Endothelial cell (in vitro differentiated cells): ENCODE measurements at regions not wholly inside any gene's neighbourhood (a gene's known extent, or its start where the extent isn't known, plus 50 kb on each side); places are given as distances from the start of the nearest gene placed in this dataset.
"Not testable (repeated sequence)": the region's sequence is repeated elsewhere in the genome, so short reads cannot be mapped to it uniquely, and the experiment has no call there.

Experiments used
- DNase-seq: peaks from one replicate; pipeline ENCODE4 v3.0.0; 2021; ENCODE audit warnings: low spot score
- H3K27ac Mint-ChIP-seq: one replicate; pipeline ENCODE4 v1.8.0; 2021; ENCODE audit warnings: mixed read lengths, inconsistent platforms; ENCODE audit not compliant: unreplicated experiment
- H3K27me3 Mint-ChIP-seq: one replicate; pipeline ENCODE4 v1.8.0; 2021; ENCODE audit warnings: mild to moderate bottlenecking, moderate library complexity, mixed read lengths, inconsistent platforms; ENCODE audit not compliant: unreplicated experiment
- H3K36me3 Mint-ChIP-seq: one replicate; pipeline ENCODE4 v1.8.0; 2021; ENCODE audit warnings: mild to moderate bottlenecking, low read depth, mixed read lengths, inconsistent platforms; ENCODE audit not compliant: unreplicated experiment
- H3K4me1 Mint-ChIP-seq: one replicate; pipeline ENCODE4 v1.8.0; 2021; ENCODE audit warnings: mild to moderate bottlenecking, mixed read lengths, inconsistent platforms; ENCODE audit not compliant: unreplicated experiment
- H3K4me3 Mint-ChIP-seq: one replicate; pipeline ENCODE4 v1.8.0; 2021; ENCODE audit warnings: mild to moderate bottlenecking, mixed read lengths, inconsistent platforms; ENCODE audit not compliant: unreplicated experiment
- H3K9me3 Mint-ChIP-seq: one replicate; pipeline ENCODE4 v1.8.0; 2021; ENCODE audit warnings: mixed read lengths, inconsistent platforms; ENCODE audit not compliant: unreplicated experiment
- CTCF ChIP-seq: fragments of 200-600 bp; sonication (generic); IDR thresholded peaks from one replicate; pipeline ENCODE4 v1.5.0; 2021; ENCODE audit warnings: antibody characterized with exemption; ENCODE audit not compliant: unreplicated experiment

- H3K9me3 Mint-ChIP-seq: peaks cover 43% of the 10 kb centered on the region
- H3K4me3 Mint-ChIP-seq, H3K27ac Mint-ChIP-seq, DNase-seq, H3K36me3 Mint-ChIP-seq, H3K4me1 Mint-ChIP-seq: not testable (repeated sequence)
- peaks cover 14% of the 10 kb centered on the region for H3K27me3 Mint-ChIP-seq
Observed at GRCh38 chr14:106006043-106006442, 479.7 kb downstream of the TMEM121 start.

GRCh38 chr14:106006716-106007115, 480.3 kb downstream of the TMEM121 start:
- not testable (repeated sequence) for H3K27me3 Mint-ChIP-seq, H3K4me3 Mint-ChIP-seq, H3K4me1 Mint-ChIP-seq, H3K36me3 Mint-ChIP-seq, DNase-seq, H3K27ac Mint-ChIP-seq
- H3K9me3 Mint-ChIP-seq: peaks cover 43% of the 10 kb centered on the region

GRCh38 chr14:106010783-106011182, 484.4 kb downstream of the TMEM121 start:
- Mint-ChIP-seq H3K9me3 (peaks cover 43% of the 10 kb centered on the region), H3K27ac (no peak overlapping the region), H3K36me3 (peaks cover 5% of the 10 kb centered on the region), H3K27me3 (peaks cover 2% of the 10 kb centered on the region), H3K4me1 (no peaks in the 10 kb centered on the region), H3K4me3 (no peak overlapping the region)
- DNase-seq: no peak
- no peak for TF ChIP-seq CTCF

GRCh38 chr14:106011631-106012360, 485.4 kb downstream of the TMEM121 start:
- peaks cover 43% of the 10 kb centered on the region for H3K9me3 Mint-ChIP-seq
- H3K27me3 Mint-ChIP-seq, H3K4me3 Mint-ChIP-seq, DNase-seq, H3K4me1 Mint-ChIP-seq, H3K27ac Mint-ChIP-seq, H3K36me3 Mint-ChIP-seq: not testable (repeated sequence)

GRCh38 chr14:106012361-106012725, 486.0 kb downstream of the TMEM121 start:
- H3K4me3 Mint-ChIP-seq, H3K36me3 Mint-ChIP-seq, DNase-seq, H3K27me3 Mint-ChIP-seq, H3K27ac Mint-ChIP-seq, H3K4me1 Mint-ChIP-seq: not testable (repeated sequence)
- peaks cover 43% of the 10 kb centered on the region for H3K9me3 Mint-ChIP-seq

- Mint-ChIP-seq H3K4me3 (no peak overlapping the region), H3K4me1 (no peaks in the 10 kb centered on the region), H3K36me3 (no peaks in the 10 kb centered on the region), H3K27ac (no peak overlapping the region), H3K27me3 (no peaks in the 10 kb centered on the region), H3K9me3 (peaks cover 28% of the 10 kb centered on the region)
- no peak for TF ChIP-seq CTCF
- DNase-seq: no peak
Observed at GRCh38 chr14:106013879-106014376, 487.5 kb downstream of the TMEM121 start.

GRCh38 chr14:106017952-106018351, 491.6 kb downstream of the TMEM121 start:
- H3K36me3 Mint-ChIP-seq: not testable (repeated sequence)

More at GRCh38 chr14:106017952-106018351, 491.6 kb downstream of the TMEM121 start:
- not testable (repeated sequence) for H3K4me1 Mint-ChIP-seq, H3K27ac Mint-ChIP-seq, DNase-seq, H3K27me3 Mint-ChIP-seq, H3K4me3 Mint-ChIP-seq
- peaks cover 10% of the 10 kb centered on the region for H3K9me3 Mint-ChIP-seq
